ENCODE measurements at regions not wholly inside any gene's neighbourhood (a gene's known extent, or its start where the extent isn't known, plus 50 kb on each side); places are given as distances from the start of the nearest gene placed in this dataset.

DNA sequence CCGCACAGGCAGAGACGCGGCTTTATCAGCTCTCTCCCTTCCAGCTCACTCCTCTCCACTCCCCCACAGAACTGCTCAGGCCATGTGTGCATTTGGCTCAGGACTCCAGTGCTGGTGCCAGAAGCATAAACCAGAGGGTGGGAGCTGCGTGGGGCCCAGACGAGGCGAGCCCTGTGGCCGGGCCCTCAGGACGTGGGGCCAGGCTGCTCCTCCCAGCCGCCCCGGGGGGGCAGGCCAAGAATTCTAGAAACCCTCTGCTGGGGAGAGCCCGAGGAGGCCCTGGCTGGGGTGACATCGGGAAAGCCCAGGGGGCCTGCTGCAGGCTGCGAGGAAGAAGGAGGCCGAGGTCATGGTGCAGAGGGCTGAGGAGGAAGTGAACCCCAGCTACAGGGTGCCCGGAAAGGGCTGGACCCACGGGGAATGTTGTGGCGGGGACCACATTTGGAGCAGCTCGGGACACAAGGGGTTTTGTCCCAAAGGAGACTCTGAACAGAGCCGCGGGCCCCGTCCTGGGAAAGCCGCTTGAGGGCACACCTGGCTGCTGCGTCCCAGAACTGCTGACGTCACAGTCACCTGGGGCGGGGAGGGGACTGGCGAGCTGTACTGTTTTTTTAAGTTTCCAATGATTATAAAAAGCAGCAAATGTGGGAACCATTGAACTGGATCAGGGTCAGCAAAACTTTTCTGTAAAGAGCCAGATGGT is 107.1 kb downstream of the BANF2 start:
- Histone ChIP-seq H3K4me1 (ENCODE audit: insufficient read depth, low read length) (peaks cover 83% of the 10 kb centered on the region), H3K27me3 (ENCODE audit: control insufficient read depth in 1 of 2, insufficient read depth in 2 of 2, low read length in 2 of 2) (peaks cover 0 to 1% of the 10 kb centered on the region in 2 experiments; a peak in 2 of 5 replicates), H4K20me1 (ENCODE audit: insufficient read depth, low read length) (no peaks in the 10 kb centered on the region), H3K79me2 (ENCODE audit: insufficient read depth, low read length) (no peaks in the 10 kb centered on the region), H3K9ac (ENCODE audit: insufficient read depth, low read depth, low read length) (no peak overlapping the region), H3K4me3 (replicated peaks in 1 of 3; ENCODE audit: insufficient read depth in 1 of 3, low read depth in 2 of 3, low read length in 3 of 3) (peak overlapping the region in 2 of 3 experiments; percentile 16 to 49; a peak in 1 of 6 replicates), H3K27ac (ENCODE audit: extremely low read length, insufficient read depth, low read length) (no peak overlapping the region), H2AFZ (ENCODE audit: low read length) (no peak overlapping the region), H3K9me3 (ENCODE audit: low read length) (no peaks in the 10 kb centered on the region), H3K4me2 (ENCODE audit: low read depth, low read length) (peak overlapping the region; percentile 65), H3K36me3 (replicated peaks in 1 of 2; ENCODE audit: control insufficient read depth in 1 of 2, insufficient read depth in 2 of 2, low read length in 2 of 2) (no peaks in the 10 kb centered on the region)
- ChIA-PET POLR2A (interaction anchor here (0.8 to 2.6 kb wide), 7 partner anchors 11 to 88 kb away, joined by 3 to 14 read pairs (median 6); no protein-coding TSS in a partner anchor), CTCF (ENCODE audit: low intra/inter-chr PET ratio, low total read pairs) (interaction anchor here (1.2 kb wide), 1 partner anchor 90 kb away, joined by 3 read pairs; no protein-coding TSS in a partner anchor)
- BruUV-seq (replicated peaks), result no TSS peak
- intact Hi-C loops (cut with micrococcal nuclease; ENCODE audit: unreplicated experiment), result loop anchor here (5.0 kb wide), 4 partner anchors 45 to 125 kb away; partner anchors contain the start of gene RRBP1
- no peak for DNase-seq (ENCODE audit: low spot score)
- in situ Hi-C loops (cut with HindIII; ENCODE audit: extremely low pct_ligation_motif_present, low pct_unique_long_range_greater_than_20kb), result no loop called here
- peak; percentile 24 for ATAC-seq
- WGBS (ENCODE audit: low lambda C conversion rate), result 42% methylated on average over 26 of the region's 26 CpGs
- FAIRE-seq, result no peak
- no peak for TF ChIP-seq HMG20A (CRISPR knock-in tag; IDR thresholded peaks at IDR 0.05; ENCODE audit: borderline replicate concordance)
- peak; percentile 37; the same call in 1 of the 2 replicates for TF ChIP-seq GABPA (IDR thresholded peaks at IDR 0.05; ENCODE audit: low read depth, low read length)
- 0 out of 2 replicates have a peak, but pooled peaks have one; percentile 1 for TF ChIP-seq GABPA (CRISPR knock-in tag; IDR thresholded peaks at IDR 0.05; ENCODE audit: low read depth)
- TF ChIP-seq ZNF143 (CRISPR knock-in tag; IDR thresholded peaks at IDR 0.05), result 0 out of 2 replicates have a peak, but pooled peaks have one; percentile 28
- 0 out of 2 replicates have a peak, but pooled peaks have one; percentile 34 for TF ChIP-seq AKNA (CRISPR knock-in tag; IDR thresholded peaks at IDR 0.05; ENCODE audit: borderline replicate concordance)
- TF ChIP-seq, protein P1, sequence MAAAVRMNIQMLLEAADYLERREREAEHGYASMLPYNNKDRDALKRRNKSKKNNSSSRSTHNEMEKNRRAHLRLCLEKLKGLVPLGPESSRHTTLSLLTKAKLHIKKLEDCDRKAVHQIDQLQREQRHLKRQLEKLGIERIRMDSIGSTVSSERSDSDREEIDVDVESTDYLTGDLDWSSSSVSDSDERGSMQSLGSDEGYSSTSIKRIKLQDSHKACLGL (CRISPR knock-in tag; IDR thresholded peaks at IDR 0.05), result peak; percentile 38; the same call in 1 of the 2 replicates
- TF ChIP-seq, protein P2, sequence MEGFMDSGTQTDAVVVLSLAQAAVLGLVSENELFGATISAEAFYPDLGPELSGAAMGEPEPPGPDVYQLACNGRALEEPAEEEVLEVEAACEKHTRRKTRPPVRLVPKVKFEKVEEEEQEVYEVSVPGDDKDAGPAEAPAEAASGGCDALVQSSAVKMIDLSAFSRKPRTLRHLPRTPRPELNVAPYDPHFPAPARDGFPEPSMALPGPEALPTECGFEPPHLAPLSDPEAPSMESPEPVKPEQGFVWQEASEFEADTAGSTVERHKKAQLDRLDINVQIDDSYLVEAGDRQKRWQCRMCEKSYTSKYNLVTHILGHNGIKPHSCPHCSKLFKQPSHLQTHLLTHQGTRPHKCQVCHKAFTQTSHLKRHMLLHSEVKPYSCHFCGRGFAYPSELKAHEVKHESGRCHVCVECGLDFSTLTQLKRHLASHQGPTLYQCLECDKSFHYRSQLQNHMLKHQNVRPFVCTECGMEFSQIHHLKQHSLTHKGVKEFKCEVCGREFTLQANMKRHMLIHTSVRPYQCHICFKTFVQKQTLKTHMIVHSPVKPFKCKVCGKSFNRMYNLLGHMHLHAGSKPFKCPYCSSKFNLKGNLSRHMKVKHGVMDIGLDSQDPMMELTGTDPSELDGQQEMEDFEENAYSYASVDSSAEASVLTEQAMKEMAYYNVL (CRISPR knock-in tag; IDR thresholded peaks at IDR 0.05; ENCODE audit: borderline replicate concordance), result peak; percentile 44; the same call in 1 of the 2 replicates
- TF ChIP-seq ZNF891 (CRISPR knock-in tag; IDR thresholded peaks at IDR 0.05), result peak; percentile 83; the same call in 1 of the 2 replicates
- TF ChIP-seq, protein P3, sequence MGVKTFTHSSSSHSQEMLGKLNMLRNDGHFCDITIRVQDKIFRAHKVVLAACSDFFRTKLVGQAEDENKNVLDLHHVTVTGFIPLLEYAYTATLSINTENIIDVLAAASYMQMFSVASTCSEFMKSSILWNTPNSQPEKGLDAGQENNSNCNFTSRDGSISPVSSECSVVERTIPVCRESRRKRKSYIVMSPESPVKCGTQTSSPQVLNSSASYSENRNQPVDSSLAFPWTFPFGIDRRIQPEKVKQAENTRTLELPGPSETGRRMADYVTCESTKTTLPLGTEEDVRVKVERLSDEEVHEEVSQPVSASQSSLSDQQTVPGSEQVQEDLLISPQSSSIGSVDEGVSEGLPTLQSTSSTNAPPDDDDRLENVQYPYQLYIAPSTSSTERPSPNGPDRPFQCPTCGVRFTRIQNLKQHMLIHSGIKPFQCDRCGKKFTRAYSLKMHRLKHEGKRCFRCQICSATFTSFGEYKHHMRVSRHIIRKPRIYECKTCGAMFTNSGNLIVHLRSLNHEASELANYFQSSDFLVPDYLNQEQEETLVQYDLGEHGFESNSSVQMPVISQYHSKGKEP (CRISPR knock-in tag; IDR thresholded peaks at IDR 0.05), result no peak
- no peak for TF ChIP-seq POLR2AphosphoS2 (IDR thresholded peaks at IDR 0.05; ENCODE audit: low read depth, low read length)
- TF ChIP-seq THRA (CRISPR knock-in tag; IDR thresholded peaks at IDR 0.05; ENCODE audit: borderline replicate concordance), result 0 out of 2 replicates have a peak, but pooled peaks have one; percentile 36
- 0 out of 2 replicates have a peak, but pooled peaks have one; percentile 3 for TF ChIP-seq ZNF773 (CRISPR knock-in tag; IDR thresholded peaks at IDR 0.05; ENCODE audit: borderline replicate concordance)

Measured in HepG2 (cell line).